K562 (cell line): ENCODE measurements at regions not wholly inside any gene's neighbourhood (a gene's known extent, or its start where the extent isn't known, plus 50 kb on each side); places are given as distances from the start of the nearest gene placed in this dataset.

Experiments used
- ATAC-seq: fragments of 200-7000 bp; cut with Tn5 transposase; 3 replicates; pipeline ENCODE4 v1.9.1; 2020; ENCODE audit warnings: moderate library complexity
- BruUV-seq: library from RNA; stranded (reverse); fragments of 400-500 nt; replicated peaks from 2 replicates; lab custom pipeline; 2021; lab: Mats Ljungman, UMichigan
- CTCF ChIA-PET: fragments of 300-600 bp; formaldehyde crosslinking; extraction: SDS; loops from one replicate; lab custom pipeline; 2021; ENCODE audit warnings: low intra/inter-chr PET ratio; lab: Yijun Ruan, JAX
- POLR2A ChIA-PET: fragments of 300-600, 350-650 bp; sonication (Branson Sonifier 250); formaldehyde crosslinking; extraction: SDS; loops from one replicate; lab custom pipeline; 2021; ENCODE audit warnings: antibody characterized with exemption, inconsistent platforms; lab: Yijun Ruan, JAX
- DNase-seq, 4 experiments: peaks; one replicate each; pipeline versions ENCODE4 v3.0.0 to v3.0.0-alpha.2; 2011 to 2018; ENCODE audit warnings: low spot score in 3 of 4, mixed read lengths in 3 of 4; ENCODE audit errors: extremely low read depth in 1 of 4
- FAIRE-seq: peaks from 2 replicates; lab custom pipeline; 2011; peaks lifted over from hg19 to GRCh38; lab: Jason Lieb, UNC
- H2AFZ ChIP-seq: 2 replicates; pipeline ENCODE4 v1.6.0; 2011; ENCODE audit warnings: low read depth, low read length, control low read depth, inconsistent platforms
- H3K27ac ChIP-seq: fragments of 200-600 bp; 3 replicates; pipeline ENCODE4 v1.8.0; 2011; ENCODE audit warnings: low read depth, mild to moderate bottlenecking, control low read depth, inconsistent platforms, low read length, moderate library complexity, mixed read lengths; ENCODE audit errors: extremely low read depth
- H3K27me3 ChIP-seq, 2 experiments: fragments of 300-600 bp in 1 of 2; 2 replicates in 1 of 2; 3 replicates in 1 of 2; pipeline versions ENCODE4 v1.6.0 to v1.8.0; 2011; ENCODE audit warnings: inconsistent platforms in 2 of 2, low read length in 2 of 2, mild to moderate bottlenecking in 1 of 2, mixed read lengths in 1 of 2, moderate library complexity in 1 of 2; ENCODE audit not compliant: control insufficient read depth in 2 of 2, insufficient read depth in 2 of 2
- H3K36me3 ChIP-seq: fragments of 300-600 bp; 3 replicates; pipeline ENCODE4 v1.8.0; 2011; ENCODE audit warnings: mild to moderate bottlenecking, low read length, inconsistent platforms; ENCODE audit not compliant: control insufficient read depth, insufficient read depth
- H3K4me1 ChIP-seq, 2 experiments: fragments of 200-600 bp in 1 of 2; replicated peaks in 1 of 2; 2 replicates in 1 of 2; 3 replicates in 1 of 2; pipeline versions ENCODE4 v1.5.1 to v1.8.0; 2011; ENCODE audit warnings: inconsistent platforms in 2 of 2, low read length in 2 of 2, mild to moderate bottlenecking in 1 of 2, mixed read lengths in 1 of 2, moderate library complexity in 1 of 2; ENCODE audit not compliant: control insufficient read depth in 2 of 2, insufficient read depth in 2 of 2
- H3K4me2 ChIP-seq: 2 replicates; pipeline ENCODE4 v1.6.1; 2011; ENCODE audit warnings: low read length, control low read depth, inconsistent platforms, mixed read lengths; ENCODE audit not compliant: insufficient read depth
- H3K4me3 ChIP-seq: fragments of 200-600 bp; sonication (generic), shearing (Covaris generic); 2 replicates; pipeline ENCODE4 v1.5.1; 2016; ENCODE audit warnings: control low read depth, inconsistent platforms
- H3K79me2 ChIP-seq: fragments of 200-600 bp; 3 replicates; pipeline ENCODE4 v1.8.0; 2011; ENCODE audit warnings: low read length, inconsistent platforms; ENCODE audit not compliant: control insufficient read depth, insufficient read depth
- H3K9ac ChIP-seq, 2 experiments: 2 replicates each; pipeline versions ENCODE4 v1.6.0 to v1.6.1; 2011; ENCODE audit warnings: low read depth in 2 of 2, low read length in 2 of 2, control low read depth in 1 of 2, inconsistent platforms in 1 of 2, mild to moderate bottlenecking in 1 of 2, mixed read lengths in 1 of 2; ENCODE audit not compliant: insufficient read depth in 1 of 2
- H3K9me1 ChIP-seq: one replicate; pipeline ENCODE4 v1.6.0; 2011; ENCODE audit warnings: inconsistent platforms, mild to moderate bottlenecking, low read length, moderate library complexity; ENCODE audit not compliant: control insufficient read depth, insufficient read depth
- H3K9me3 ChIP-seq: replicated peaks from 2 replicates; pipeline ENCODE4 v1.5.1; 2011; ENCODE audit warnings: low read depth, low read length, inconsistent platforms; ENCODE audit not compliant: control insufficient read depth, insufficient read depth
- H4K20me1 ChIP-seq: replicated peaks from 2 replicates; pipeline ENCODE4 v1.6.1; 2011; ENCODE audit warnings: low read length, inconsistent platforms, mixed read lengths; ENCODE audit not compliant: control insufficient read depth, insufficient read depth
- CBX3 ChIP-seq, 2 experiments: IDR thresholded peaks; 1 replicate in 1 of 2; 2 replicates in 1 of 2; pipeline ENCODE4 v1.6.1; 2012; ENCODE audit warnings: inconsistent platforms in 2 of 2, low read length in 2 of 2, borderline replicate concordance in 1 of 2, control low read depth in 1 of 2
- MAFF ChIP-seq: IDR thresholded peaks from 2 replicates; pipeline ENCODE4 v1.6.1; 2012; ENCODE audit warnings: low read length, improper control_type of control experiment
- PHB2 ChIP-seq: fragments of 450-650 bp; IDR thresholded peaks from 2 replicates; pipeline ENCODE4 v1.6.1; 2017; ENCODE audit warnings: low read depth
- POU5F1 ChIP-seq: fragments of 150-350 bp; IDR thresholded peaks from 2 replicates; pipeline ENCODE4 v1.6.1; 2014; ENCODE audit warnings: borderline replicate concordance, low read length, low read depth, mild to moderate bottlenecking; ENCODE audit not compliant: partially characterized antibody
- ZFP1 ChIP-seq: fragments of 450-650 bp; formaldehyde crosslinking; IDR thresholded peaks from 2 replicates; pipeline ENCODE4 v1.4.0; 2020; ENCODE audit warnings: mild to moderate bottlenecking, mixed read lengths
- WGBS: fragments of 100-300 bp; shearing (Covaris generic); methylation state at CpG from one replicate; pipeline ENCODE4 v1.1.6; 2016; ENCODE audit warnings: low coverage, mixed read lengths; ENCODE audit not compliant: insufficient coverage; ENCODE audit errors: missing lambda C conversion rate; 5-methylcytosine and 5-hydroxymethylcytosine counted together
- in situ Hi-C: fragments of 300-500 bp; cut with MboI; formaldehyde crosslinking; loops from 4 replicates; pipeline ENCODE4 v1.15.0; 2018; ENCODE audit warnings: inconsistent platforms, mixed read lengths
- intact Hi-C: fragments of 100-400 bp; cut with micrococcal nuclease; formaldehyde crosslinking; loops from 2 replicates; pipeline ENCODE4 v1.14.2; 2022
- TF ChIP-seq, protein P1 (sequence below): fragments of 250-450 bp; sonication (Bioruptor Pico); IDR thresholded peaks from 2 replicates; pipeline ENCODE4 v1.5.0; 2021; ENCODE audit warnings: mild to moderate bottlenecking, moderate library complexity
- TF ChIP-seq, protein P2 (sequence below): fragments of 250-450 bp; sonication (Bioruptor Pico); IDR thresholded peaks from 2 replicates; pipeline ENCODE4 v1.5.0; 2022; ENCODE audit warnings: mild to moderate bottlenecking

- H3K9me3 ChIP-seq, result no peaks in the 10 kb centered on the region
- FAIRE-seq, result no peak
- no peaks in the 10 kb centered on the region for H3K79me2 ChIP-seq
- ChIA-PET CTCF (no interaction called here), POLR2A (no interaction called here)
- no peak for ATAC-seq
- no peak for TF ChIP-seq CBX3 (IDR thresholded peaks at IDR 0.05; ENCODE audit: borderline replicate concordance in 1 of 2, low read length in 2 of 2)
- TF ChIP-seq PHB2, result no peak
- TF ChIP-seq POU5F1, result no peak
- TF ChIP-seq, protein P1, sequence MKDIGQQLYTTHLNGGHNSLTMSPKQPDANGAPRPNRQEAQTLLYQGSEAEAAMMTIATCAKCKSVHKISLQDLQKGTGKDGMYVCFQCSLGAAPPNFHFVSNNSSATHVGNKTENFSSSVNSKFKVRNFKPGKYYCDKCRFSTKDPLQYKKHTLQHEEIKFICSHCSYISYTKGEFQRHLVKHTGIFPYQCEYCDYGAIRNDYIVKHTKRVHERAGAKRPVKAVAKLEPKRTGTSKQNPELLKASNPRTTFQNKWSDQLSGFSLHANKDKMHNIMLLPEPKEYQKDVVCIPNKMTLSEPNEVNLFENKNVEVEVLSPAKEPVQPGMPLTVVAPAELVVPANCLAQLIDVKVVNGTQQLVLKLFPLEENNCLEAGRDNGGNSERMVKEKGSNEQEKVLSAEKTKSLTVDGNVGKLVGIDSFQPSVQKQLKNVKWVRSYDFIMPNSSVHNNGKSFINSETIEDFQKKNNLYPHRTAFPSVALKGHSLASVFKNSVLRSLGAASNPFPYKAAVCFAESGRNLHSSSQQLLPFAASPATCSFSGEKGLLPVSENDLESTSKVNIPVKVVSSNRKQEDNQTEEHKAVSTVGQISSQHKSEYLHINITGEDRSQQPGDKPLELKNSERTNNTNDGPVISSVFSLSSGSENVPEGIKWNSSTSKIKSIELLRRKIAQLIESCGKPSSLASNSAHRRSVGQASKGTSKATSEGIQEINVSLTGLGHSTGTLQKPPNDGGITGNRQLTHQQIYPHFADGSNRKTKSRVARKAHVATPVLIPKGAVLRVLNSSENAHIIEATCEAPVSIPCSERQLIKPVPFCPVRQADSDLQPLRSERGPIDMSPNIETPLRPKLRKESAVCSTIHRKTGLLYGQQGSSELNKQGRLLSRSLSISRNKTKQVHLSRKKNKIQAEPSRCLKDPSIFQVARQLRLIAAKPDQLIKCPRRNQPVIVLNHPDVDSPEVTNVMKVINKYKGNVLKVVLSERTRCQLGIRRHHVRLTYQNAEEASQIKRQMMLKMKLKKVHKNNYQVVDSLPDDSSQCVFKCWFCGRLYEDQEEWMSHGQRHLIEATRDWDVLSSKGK (CRISPR knock-in tag), result no peak
- no peak for TF ChIP-seq ZFP1 (CRISPR knock-in tag)
- TF ChIP-seq MAFF, result no peak
- TF ChIP-seq, protein P2, sequence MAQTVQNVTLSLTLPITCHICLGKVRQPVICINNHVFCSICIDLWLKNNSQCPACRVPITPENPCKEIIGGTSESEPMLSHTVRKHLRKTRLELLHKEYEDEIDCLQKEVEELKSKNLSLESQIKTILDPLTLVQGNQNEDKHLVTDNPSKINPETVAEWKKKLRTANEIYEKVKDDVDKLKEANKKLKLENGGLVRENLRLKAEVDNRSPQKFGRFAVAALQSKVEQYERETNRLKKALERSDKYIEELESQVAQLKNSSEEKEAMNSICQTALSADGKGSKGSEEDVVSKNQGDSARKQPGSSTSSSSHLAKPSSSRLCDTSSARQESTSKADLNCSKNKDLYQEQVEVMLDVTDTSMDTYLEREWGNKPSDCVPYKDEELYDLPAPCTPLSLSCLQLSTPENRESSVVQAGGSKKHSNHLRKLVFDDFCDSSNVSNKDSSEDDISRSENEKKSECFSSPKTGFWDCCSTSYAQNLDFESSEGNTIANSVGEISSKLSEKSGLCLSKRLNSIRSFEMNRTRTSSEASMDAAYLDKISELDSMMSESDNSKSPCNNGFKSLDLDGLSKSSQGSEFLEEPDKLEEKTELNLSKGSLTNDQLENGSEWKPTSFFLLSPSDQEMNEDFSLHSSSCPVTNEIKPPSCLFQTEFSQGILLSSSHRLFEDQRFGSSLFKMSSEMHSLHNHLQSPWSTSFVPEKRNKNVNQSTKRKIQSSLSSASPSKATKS (CRISPR knock-in tag), result no peak
- no peaks in the 10 kb centered on the region for H3K36me3 ChIP-seq
- BruUV-seq, result no TSS peak
- H4K20me1 ChIP-seq, result no peaks in the 10 kb centered on the region
- H3K4me2 ChIP-seq, result no peak overlapping the region
- DNase-seq, result no peak
- intact Hi-C loops (no loop called here), in situ Hi-C loops (no loop called here)
- no peaks in the 10 kb centered on the region for H3K4me1 ChIP-seq
- H2AFZ ChIP-seq, result no peak overlapping the region
- no peak overlapping the region for H3K27ac ChIP-seq
- peaks cover 9% of the 10 kb centered on the region in 2 experiments; a peak in 3 of 5 replicates for H3K27me3 ChIP-seq
- no peak overlapping the region for H3K9ac ChIP-seq
- H3K4me3 ChIP-seq, result no peak overlapping the region
- WGBS, result 0% methylated on average over 2 of the region's 2 CpGs
- no peaks in the 10 kb centered on the region for H3K9me1 ChIP-seq
These were observed 166.3 kb downstream of the C1D start for GRCh38 chr2:67896476-67896875.
